ENCODE measurements at regions not wholly inside any gene's neighbourhood (a gene's known extent, or its start where the extent isn't known, plus 50 kb on each side); places are given as distances from the start of the nearest gene placed in this dataset.

- no peak for DNase-seq (ENCODE audit: low read depth)
- H3K4me3 ChIP-seq (ENCODE audit: low read depth, low read length): no peak overlapping the region
- in situ Hi-C loops (cut with HindIII; ENCODE audit: low sequenced_read_pairs): no loop called here
- no peak for TF ChIP-seq CTCF (IDR thresholded peaks at IDR 0.05; ENCODE audit: low read depth, low read length, missing control alignments)
These were observed 657.6 kb upstream of the RIOK2 start for GRCh38 chr5:97840643-97841042.

GRCh38 chr5:97842687-97843086 lies 659.6 kb upstream of the RIOK2 start:
- in situ Hi-C loops (cut with HindIII; ENCODE audit: low sequenced_read_pairs): no loop called here
- no peak for TF ChIP-seq CTCF (IDR thresholded peaks at IDR 0.05; ENCODE audit: low read depth, low read length, missing control alignments)
- H3K4me3 ChIP-seq (ENCODE audit: low read depth, low read length): no peak overlapping the region
- DNase-seq (ENCODE audit: low read depth): no peak

GRCh38 chr5:97844797-97845196 lies 661.8 kb upstream of the RIOK2 start:
- in situ Hi-C loops (cut with HindIII; ENCODE audit: low sequenced_read_pairs): no loop called here

GRCh38 chr5:97846643-97847042 lies 663.6 kb upstream of the RIOK2 start:
- in situ Hi-C loops (cut with HindIII; ENCODE audit: low sequenced_read_pairs): no loop called here
- DNase-seq (ENCODE audit: low read depth): no peak
- no peak for TF ChIP-seq CTCF (IDR thresholded peaks at IDR 0.05; ENCODE audit: low read depth, low read length, missing control alignments)

More at GRCh38 chr5:97844797-97845196, 661.8 kb upstream of the RIOK2 start:
- H3K4me3 ChIP-seq (ENCODE audit: low read depth, low read length): no peak overlapping the region
- TF ChIP-seq CTCF (IDR thresholded peaks at IDR 0.05; ENCODE audit: low read depth, low read length, missing control alignments): no peak
- DNase-seq (ENCODE audit: low read depth): no peak

GRCh38 chr5:97847920-97848631 lies 665.0 kb upstream of the RIOK2 start:
- TF ChIP-seq CTCF (IDR thresholded peaks at IDR 0.05; ENCODE audit: low read depth, low read length, missing control alignments): no peak
- in situ Hi-C loops (cut with HindIII; ENCODE audit: low sequenced_read_pairs): no loop called here
- DNase-seq (ENCODE audit: low read depth): no peak
- no peak overlapping the region for H3K4me3 ChIP-seq (ENCODE audit: low read depth, low read length)

More at GRCh38 chr5:97846643-97847042, 663.6 kb upstream of the RIOK2 start:
- H3K4me3 ChIP-seq (ENCODE audit: low read depth, low read length): no peak overlapping the region

- no peak for TF ChIP-seq CTCF (IDR thresholded peaks at IDR 0.05; ENCODE audit: low read depth, low read length, missing control alignments)
- in situ Hi-C loops (cut with HindIII; ENCODE audit: low sequenced_read_pairs): no loop called here
- no peak overlapping the region for H3K4me3 ChIP-seq (ENCODE audit: low read depth, low read length)
- DNase-seq (ENCODE audit: low read depth): no peak
These were observed 668.0 kb upstream of the RIOK2 start for GRCh38 chr5:97851036-97851435.

Data from astrocyte of the cerebellum (primary cell).